Upper lobe of left lung (tissue), 4 donors: ENCODE measurements at regions not wholly inside any gene's neighbourhood (a gene's known extent, or its start where the extent isn't known, plus 50 kb on each side); places are given as distances from the start of the nearest gene placed in this dataset.

Experiments used
- CTCF ChIP-seq, 6 experiments: fragments of 450-650 bp in 4 of 6; fragments of 200-600 bp in 2 of 6; sonication (generic) in 2 of 6; IDR thresholded peaks; one replicate each; pipeline ENCODE4 v1.5.1; 2016 to 2019; ENCODE audit warnings: antibody characterized with exemption in 6 of 6
- EP300 ChIP-seq, 4 donors: sonication (generic); formaldehyde crosslinking; IDR thresholded peaks; one replicate each; pipeline ENCODE4 v1.5.1; 2017; ENCODE audit warnings: antibody characterized with exemption in 4 of 4, control low read depth in 2 of 4
- POLR2AphosphoS5 ChIP-seq, 2 donors: sonication (generic); formaldehyde crosslinking; IDR thresholded peaks; one replicate each; pipeline ENCODE4 v1.5.1; 2017; ENCODE audit warnings: antibody characterized with exemption in 2 of 2

- TF ChIP-seq POLR2AphosphoS5 (IDR thresholded peaks at IDR 0.05) (no peak), CTCF (IDR thresholded peaks at IDR 0.05) (no peak), EP300 (IDR thresholded peaks at IDR 0.05) (no peak)
These were observed 227.8 kb downstream of the CPE start for GRCh38 chr4:165606465-165607205.
